ENCODE measurements at regions not wholly inside any gene's neighbourhood (a gene's known extent, or its start where the extent isn't known, plus 50 kb on each side); places are given as distances from the start of the nearest gene placed in this dataset.

GRCh38 chr1:221104596-221104995 is 225.4 kb downstream of the HLX start:
- Histone ChIP-seq H3K9ac (ENCODE audit: low read length) (no peak overlapping the region), H3K4me3 (ENCODE audit: low read length) (no peak overlapping the region), H3K4me1 (ENCODE audit: control insufficient read depth, insufficient read depth, low read length) (no peaks in the 10 kb centered on the region), H3K36me3 (ENCODE audit: control insufficient read depth, insufficient read depth, low read length) (no peaks in the 10 kb centered on the region), H3K27ac (ENCODE audit: low read depth, low read length) (no peak overlapping the region), H3K27me3 (ENCODE audit: control insufficient read depth, insufficient read depth, low read length) (no peaks in the 10 kb centered on the region)

GRCh38 chr1:221105578-221105977 is 226.3 kb downstream of the HLX start:
- Histone ChIP-seq H3K36me3 (ENCODE audit: control insufficient read depth, insufficient read depth, low read length) (no peaks in the 10 kb centered on the region), H3K4me3 (ENCODE audit: low read length) (no peak overlapping the region), H3K9ac (ENCODE audit: low read length) (no peak overlapping the region), H3K27ac (ENCODE audit: low read depth, low read length) (no peak overlapping the region), H3K27me3 (ENCODE audit: control insufficient read depth, insufficient read depth, low read length) (no peaks in the 10 kb centered on the region), H3K4me1 (ENCODE audit: control insufficient read depth, insufficient read depth, low read length) (no peaks in the 10 kb centered on the region)

GRCh38 chr1:221106616-221107015 is 227.4 kb downstream of the HLX start:
- H3K9ac ChIP-seq (ENCODE audit: low read length), result no peak overlapping the region
- no peak overlapping the region for H3K4me3 ChIP-seq (ENCODE audit: low read length)
- H3K27me3 ChIP-seq (ENCODE audit: control insufficient read depth, insufficient read depth, low read length), result no peaks in the 10 kb centered on the region
- no peaks in the 10 kb centered on the region for H3K36me3 ChIP-seq (ENCODE audit: control insufficient read depth, insufficient read depth, low read length)
- H3K4me1 ChIP-seq (ENCODE audit: control insufficient read depth, insufficient read depth, low read length), result no peaks in the 10 kb centered on the region
- H3K27ac ChIP-seq (ENCODE audit: low read depth, low read length), result no peak overlapping the region

- Histone ChIP-seq H3K27ac (ENCODE audit: low read depth, low read length) (no peak overlapping the region), H3K27me3 (ENCODE audit: control insufficient read depth, insufficient read depth, low read length) (no peaks in the 10 kb centered on the region), H3K4me3 (ENCODE audit: low read length) (no peak overlapping the region), H3K36me3 (ENCODE audit: control insufficient read depth, insufficient read depth, low read length) (no peaks in the 10 kb centered on the region), H3K9ac (ENCODE audit: low read length) (no peak overlapping the region), H3K4me1 (ENCODE audit: control insufficient read depth, insufficient read depth, low read length) (no peaks in the 10 kb centered on the region)
Measured at GRCh38 chr1:221109930-221110329, 230.7 kb downstream of the HLX start.

- H3K4me1 ChIP-seq (ENCODE audit: control insufficient read depth, insufficient read depth, low read length), result no peaks in the 10 kb centered on the region
- no peak overlapping the region for H3K27ac ChIP-seq (ENCODE audit: low read depth, low read length)
- H3K9ac ChIP-seq (ENCODE audit: low read length), result no peak overlapping the region
- no peak overlapping the region for H3K4me3 ChIP-seq (ENCODE audit: low read length)
- H3K36me3 ChIP-seq (ENCODE audit: control insufficient read depth, insufficient read depth, low read length), result no peaks in the 10 kb centered on the region
- H3K27me3 ChIP-seq (ENCODE audit: control insufficient read depth, insufficient read depth, low read length), result no peaks in the 10 kb centered on the region
Measured at GRCh38 chr1:221117133-221117532, 237.9 kb downstream of the HLX start.

GRCh38 chr1:221117548-221117951 is 238.3 kb downstream of the HLX start:
- no peaks in the 10 kb centered on the region for H3K4me1 ChIP-seq (ENCODE audit: control insufficient read depth, insufficient read depth, low read length)
- H3K9ac ChIP-seq (ENCODE audit: low read length), result no peak overlapping the region
- no peaks in the 10 kb centered on the region for H3K36me3 ChIP-seq (ENCODE audit: control insufficient read depth, insufficient read depth, low read length)
- no peaks in the 10 kb centered on the region for H3K27me3 ChIP-seq (ENCODE audit: control insufficient read depth, insufficient read depth, low read length)
- no peak overlapping the region for H3K4me3 ChIP-seq (ENCODE audit: low read length)
- no peak overlapping the region for H3K27ac ChIP-seq (ENCODE audit: low read depth, low read length)

GRCh38 chr1:221118176-221118937 is 239.1 kb downstream of the HLX start:
- no peaks in the 10 kb centered on the region for H3K36me3 ChIP-seq (ENCODE audit: control insufficient read depth, insufficient read depth, low read length)
- no peak overlapping the region for H3K27ac ChIP-seq (ENCODE audit: low read depth, low read length)
- no peaks in the 10 kb centered on the region for H3K4me1 ChIP-seq (ENCODE audit: control insufficient read depth, insufficient read depth, low read length)

GRCh38 chr1:221118938-221119320 is 239.7 kb downstream of the HLX start:
- no peak overlapping the region for H3K9ac ChIP-seq (ENCODE audit: low read length)
- H3K36me3 ChIP-seq (ENCODE audit: control insufficient read depth, insufficient read depth, low read length), result no peaks in the 10 kb centered on the region
- H3K27ac ChIP-seq (ENCODE audit: low read depth, low read length), result no peak overlapping the region

More at GRCh38 chr1:221118176-221118937, 239.1 kb downstream of the HLX start:
- H3K27me3 ChIP-seq (ENCODE audit: control insufficient read depth, insufficient read depth, low read length), result no peaks in the 10 kb centered on the region
- H3K4me3 ChIP-seq (ENCODE audit: low read length), result no peak overlapping the region
- no peak overlapping the region for H3K9ac ChIP-seq (ENCODE audit: low read length)

GRCh38 chr1:221122501-221122900 is 243.3 kb downstream of the HLX start:
- Histone ChIP-seq H3K4me1 (ENCODE audit: control insufficient read depth, insufficient read depth, low read length) (no peaks in the 10 kb centered on the region), H3K27ac (ENCODE audit: low read depth, low read length) (no peak overlapping the region), H3K9ac (ENCODE audit: low read length) (no peak overlapping the region), H3K4me3 (ENCODE audit: low read length) (no peak overlapping the region), H3K27me3 (ENCODE audit: control insufficient read depth, insufficient read depth, low read length) (no peaks in the 10 kb centered on the region), H3K36me3 (ENCODE audit: control insufficient read depth, insufficient read depth, low read length) (no peaks in the 10 kb centered on the region)

More at GRCh38 chr1:221118938-221119320, 239.7 kb downstream of the HLX start:
- Histone ChIP-seq H3K27me3 (ENCODE audit: control insufficient read depth, insufficient read depth, low read length) (no peaks in the 10 kb centered on the region), H3K4me3 (ENCODE audit: low read length) (no peak overlapping the region), H3K4me1 (ENCODE audit: control insufficient read depth, insufficient read depth, low read length) (no peaks in the 10 kb centered on the region)

GRCh38 chr1:221125976-221126375 is 246.7 kb downstream of the HLX start:
- Histone ChIP-seq H3K36me3 (ENCODE audit: control insufficient read depth, insufficient read depth, low read length) (no peaks in the 10 kb centered on the region), H3K27me3 (ENCODE audit: control insufficient read depth, insufficient read depth, low read length) (no peaks in the 10 kb centered on the region), H3K27ac (ENCODE audit: low read depth, low read length) (no peak overlapping the region)

GRCh38 chr1:221137666-221138065 is 258.4 kb downstream of the HLX start:
- no peak overlapping the region for H3K4me3 ChIP-seq (ENCODE audit: low read length)
- no peak overlapping the region for H3K9ac ChIP-seq (ENCODE audit: low read length)
- no peaks in the 10 kb centered on the region for H3K36me3 ChIP-seq (ENCODE audit: control insufficient read depth, insufficient read depth, low read length)
- no peaks in the 10 kb centered on the region for H3K4me1 ChIP-seq (ENCODE audit: control insufficient read depth, insufficient read depth, low read length)
- H3K27me3 ChIP-seq (ENCODE audit: control insufficient read depth, insufficient read depth, low read length), result no peaks in the 10 kb centered on the region
- H3K27ac ChIP-seq (ENCODE audit: low read depth, low read length), result no peak overlapping the region

More at GRCh38 chr1:221125976-221126375, 246.7 kb downstream of the HLX start:
- H3K4me3 ChIP-seq (ENCODE audit: low read length), result no peak overlapping the region
- no peaks in the 10 kb centered on the region for H3K4me1 ChIP-seq (ENCODE audit: control insufficient read depth, insufficient read depth, low read length)
- no peak overlapping the region for H3K9ac ChIP-seq (ENCODE audit: low read length)

GRCh38 chr1:221138516-221138915 is 259.3 kb downstream of the HLX start:
- H3K9ac ChIP-seq (ENCODE audit: low read length), result no peak overlapping the region

GRCh38 chr1:221139991-221140390 is 260.7 kb downstream of the HLX start:
- no peak overlapping the region for H3K4me3 ChIP-seq (ENCODE audit: low read length)
- no peaks in the 10 kb centered on the region for H3K36me3 ChIP-seq (ENCODE audit: control insufficient read depth, insufficient read depth, low read length)

More at GRCh38 chr1:221138516-221138915, 259.3 kb downstream of the HLX start:
- no peaks in the 10 kb centered on the region for H3K27me3 ChIP-seq (ENCODE audit: control insufficient read depth, insufficient read depth, low read length)
- no peaks in the 10 kb centered on the region for H3K4me1 ChIP-seq (ENCODE audit: control insufficient read depth, insufficient read depth, low read length)
- H3K4me3 ChIP-seq (ENCODE audit: low read length), result no peak overlapping the region
- H3K36me3 ChIP-seq (ENCODE audit: control insufficient read depth, insufficient read depth, low read length), result no peaks in the 10 kb centered on the region
- H3K27ac ChIP-seq (ENCODE audit: low read depth, low read length), result no peak overlapping the region

More at GRCh38 chr1:221139991-221140390, 260.7 kb downstream of the HLX start:
- no peak overlapping the region for H3K27ac ChIP-seq (ENCODE audit: low read depth, low read length)
- no peaks in the 10 kb centered on the region for H3K27me3 ChIP-seq (ENCODE audit: control insufficient read depth, insufficient read depth, low read length)
- no peak overlapping the region for H3K9ac ChIP-seq (ENCODE audit: low read length)
- H3K4me1 ChIP-seq (ENCODE audit: control insufficient read depth, insufficient read depth, low read length), result no peaks in the 10 kb centered on the region

Measured in rectal smooth muscle tissue (tissue), 1 donor.